ENCODE measurements at regions not wholly inside any gene's neighbourhood (a gene's known extent, or its start where the extent isn't known, plus 50 kb on each side); places are given as distances from the start of the nearest gene placed in this dataset.

DNA sequence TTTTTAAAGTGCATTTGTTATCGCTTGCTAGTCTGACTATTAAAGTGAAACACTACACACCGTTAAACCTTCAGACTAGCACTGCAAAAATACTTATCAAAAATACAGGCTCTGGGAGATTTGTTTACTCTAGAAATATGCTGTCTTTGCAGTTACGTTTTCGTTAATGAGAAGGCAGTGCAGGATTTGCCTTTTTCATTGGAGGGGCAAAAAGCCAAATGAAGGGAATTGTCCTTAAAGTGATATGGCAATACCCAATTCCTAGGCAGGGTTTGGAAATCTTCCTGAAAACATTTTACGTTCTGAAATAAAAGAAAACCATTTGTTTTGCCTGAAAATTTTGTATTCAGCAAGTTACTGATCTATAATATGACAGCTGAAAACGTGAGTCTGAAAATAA lies 1800.2 kb downstream of the MAT2B start:
- no peak overlapping the region for H2BK120ac ChIP-seq (ENCODE audit: low read depth, low read length)
- WGBS: 76% methylated on average over 3 of the region's 6 CpGs
- H2BK5ac ChIP-seq (ENCODE audit: low read depth, low read length, poor library complexity, severe bottlenecking): no peak overlapping the region

GRCh38 chr5:165309446-165309845 lies 1804.0 kb downstream of the MAT2B start:
- H3K14ac ChIP-seq (ENCODE audit: low read length in 2 of 2): no peak overlapping the region
- no peak overlapping the region for H2BK15ac ChIP-seq (ENCODE audit: low read depth, poor library complexity, severe bottlenecking)
- H4K91ac ChIP-seq (ENCODE audit: low read length): no peak overlapping the region
- no peak overlapping the region for H3K9ac ChIP-seq (ENCODE audit: low read length)
- H3K79me1 ChIP-seq (replicated peaks; ENCODE audit: low read length, poor library complexity, severe bottlenecking): no peaks in the 10 kb centered on the region
- no peaks in the 10 kb centered on the region for H3K27me3 ChIP-seq (ENCODE audit: control insufficient read depth in 1 of 2, insufficient read depth in 1 of 2, low read length in 2 of 2)
- no peak overlapping the region for H3K4ac ChIP-seq (ENCODE audit: low read depth in 1 of 2, low read length in 2 of 2)
- no peak overlapping the region for H2BK120ac ChIP-seq (ENCODE audit: low read depth, low read length)
- no peak overlapping the region for H3K23ac ChIP-seq (ENCODE audit: low read length in 2 of 2)
- H3K27ac ChIP-seq (ENCODE audit: low read length, poor library complexity, severe bottlenecking): no peak overlapping the region
- no peak overlapping the region for H2AK5ac ChIP-seq (ENCODE audit: low read length, severe bottlenecking)
- no peak overlapping the region for H3K4me3 ChIP-seq (ENCODE audit: insufficient read depth in 1 of 2, low read depth in 1 of 2, low read length in 2 of 2)
- no peak overlapping the region for H2BK12ac ChIP-seq (ENCODE audit: low read length in 2 of 2)
- no peak overlapping the region for H3K18ac ChIP-seq (ENCODE audit: low read depth in 1 of 2, low read length in 2 of 2)
- H3K4me2 ChIP-seq (ENCODE audit: low read length, poor library complexity, severe bottlenecking): no peak overlapping the region
- no peak overlapping the region for H4K8ac ChIP-seq (ENCODE audit: low read length)
- 92% methylated on average over 1 of the region's 3 CpGs for WGBS
- DNase-seq: no peak
- H3K4me1 ChIP-seq (ENCODE audit: control insufficient read depth, insufficient read depth, low read depth, low read length): no peaks in the 10 kb centered on the region
- H3K36me3 ChIP-seq (ENCODE audit: control insufficient read depth in 1 of 2, insufficient read depth in 2 of 2, low read depth in 1 of 2, low read length in 2 of 2): no peaks in the 10 kb centered on the region
- no peak overlapping the region for H2AFZ ChIP-seq (ENCODE audit: low read depth, low read length)
- no peak overlapping the region for H2BK5ac ChIP-seq (ENCODE audit: low read depth, low read length, poor library complexity, severe bottlenecking)
- H3K9me3 ChIP-seq (ENCODE audit: control insufficient read depth, low read length): peaks cover 3% of the 10 kb centered on the region

More for the DNA sequence above, 1800.2 kb downstream of the MAT2B start:
- H4K91ac ChIP-seq (ENCODE audit: low read length): no peak overlapping the region
- no peak overlapping the region for H2AK5ac ChIP-seq (ENCODE audit: low read length, severe bottlenecking)
- no peak overlapping the region for H3K4me2 ChIP-seq (ENCODE audit: low read length, poor library complexity, severe bottlenecking)
- H3K79me1 ChIP-seq (replicated peaks; ENCODE audit: low read length, poor library complexity, severe bottlenecking): no peaks in the 10 kb centered on the region
- no peak for DNase-seq
- H3K4ac ChIP-seq (ENCODE audit: low read depth in 1 of 2, low read length in 2 of 2): no peak overlapping the region
- H3K27ac ChIP-seq (ENCODE audit: low read length, poor library complexity, severe bottlenecking): no peak overlapping the region
- no peak overlapping the region for H2BK12ac ChIP-seq (ENCODE audit: low read length in 2 of 2)
- H3K9ac ChIP-seq (ENCODE audit: low read length): no peak overlapping the region
- H3K36me3 ChIP-seq (ENCODE audit: control insufficient read depth in 1 of 2, insufficient read depth in 2 of 2, low read depth in 1 of 2, low read length in 2 of 2): no peaks in the 10 kb centered on the region
- H3K4me3 ChIP-seq (ENCODE audit: insufficient read depth in 1 of 2, low read depth in 1 of 2, low read length in 2 of 2): no peak overlapping the region
- H3K23ac ChIP-seq (ENCODE audit: low read length in 2 of 2): no peak overlapping the region
- no peak overlapping the region for H3K18ac ChIP-seq (ENCODE audit: low read depth in 1 of 2, low read length in 2 of 2)
- H3K4me1 ChIP-seq (ENCODE audit: control insufficient read depth, insufficient read depth, low read depth, low read length): no peaks in the 10 kb centered on the region
- no peak overlapping the region for H2BK15ac ChIP-seq (ENCODE audit: low read depth, poor library complexity, severe bottlenecking)
- H3K27me3 ChIP-seq (ENCODE audit: control insufficient read depth in 1 of 2, insufficient read depth in 1 of 2, low read length in 2 of 2): no peaks in the 10 kb centered on the region
- no peak overlapping the region for H3K14ac ChIP-seq (ENCODE audit: low read length in 2 of 2)
- H4K8ac ChIP-seq (ENCODE audit: low read length): no peak overlapping the region
- peaks cover 3% of the 10 kb centered on the region for H3K9me3 ChIP-seq (ENCODE audit: control insufficient read depth, low read length)
- no peak overlapping the region for H2AFZ ChIP-seq (ENCODE audit: low read depth, low read length)

DNA sequence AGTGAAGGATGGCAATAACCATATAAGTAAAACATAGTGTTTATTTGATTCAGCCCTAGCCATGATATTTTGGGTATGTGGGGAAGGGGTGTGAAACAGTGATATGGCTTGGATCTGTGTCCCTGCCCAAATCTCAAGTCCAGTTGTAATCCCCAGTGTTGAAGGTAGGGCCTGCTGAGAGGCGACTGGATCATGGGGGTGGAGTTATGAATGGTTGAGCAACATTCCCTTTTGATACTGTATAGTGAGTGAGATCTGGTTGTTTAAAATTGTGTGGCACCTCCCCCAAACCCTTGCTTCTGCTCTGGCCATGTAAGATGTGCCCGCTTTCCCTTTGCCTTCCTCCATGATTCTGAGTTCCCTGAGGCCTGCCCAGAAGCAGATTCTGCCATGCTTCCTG lies 1804.6 kb downstream of the MAT2B start:
- Histone ChIP-seq H3K27me3 (ENCODE audit: control insufficient read depth in 1 of 2, insufficient read depth in 1 of 2, low read length in 2 of 2) (no peaks in the 10 kb centered on the region), H2BK120ac (ENCODE audit: low read depth, low read length) (no peak overlapping the region), H3K9ac (ENCODE audit: low read length) (no peak overlapping the region), H3K4me2 (ENCODE audit: low read length, poor library complexity, severe bottlenecking) (no peak overlapping the region), H3K27ac (ENCODE audit: low read length, poor library complexity, severe bottlenecking) (no peak overlapping the region), H2BK5ac (ENCODE audit: low read depth, low read length, poor library complexity, severe bottlenecking) (no peak overlapping the region), H2AK5ac (ENCODE audit: low read length, severe bottlenecking) (no peak overlapping the region), H4K91ac (ENCODE audit: low read length) (no peak overlapping the region), H2AFZ (ENCODE audit: low read depth, low read length) (no peak overlapping the region), H3K18ac (ENCODE audit: low read depth in 1 of 2, low read length in 2 of 2) (no peak overlapping the region), H3K79me1 (replicated peaks; ENCODE audit: low read length, poor library complexity, severe bottlenecking) (no peaks in the 10 kb centered on the region), H3K36me3 (ENCODE audit: control insufficient read depth in 1 of 2, insufficient read depth in 2 of 2, low read depth in 1 of 2, low read length in 2 of 2) (no peaks in the 10 kb centered on the region), H3K4me3 (ENCODE audit: insufficient read depth in 1 of 2, low read depth in 1 of 2, low read length in 2 of 2) (no peak overlapping the region), H4K8ac (ENCODE audit: low read length) (no peak overlapping the region), H3K4me1 (ENCODE audit: control insufficient read depth, insufficient read depth, low read depth, low read length) (no peaks in the 10 kb centered on the region), H3K14ac (ENCODE audit: low read length in 2 of 2) (no peak overlapping the region), H3K9me3 (ENCODE audit: control insufficient read depth, low read length) (peaks cover 3% of the 10 kb centered on the region), H3K4ac (ENCODE audit: low read depth in 1 of 2, low read length in 2 of 2) (no peak overlapping the region), H2BK12ac (ENCODE audit: low read length in 2 of 2) (no peak overlapping the region), H2BK15ac (ENCODE audit: low read depth, poor library complexity, severe bottlenecking) (no peak overlapping the region), H3K23ac (ENCODE audit: low read length in 2 of 2) (no peak overlapping the region)
- no peak for DNase-seq
- WGBS: 100% methylated on average over 2 of the region's 2 CpGs

DNA sequence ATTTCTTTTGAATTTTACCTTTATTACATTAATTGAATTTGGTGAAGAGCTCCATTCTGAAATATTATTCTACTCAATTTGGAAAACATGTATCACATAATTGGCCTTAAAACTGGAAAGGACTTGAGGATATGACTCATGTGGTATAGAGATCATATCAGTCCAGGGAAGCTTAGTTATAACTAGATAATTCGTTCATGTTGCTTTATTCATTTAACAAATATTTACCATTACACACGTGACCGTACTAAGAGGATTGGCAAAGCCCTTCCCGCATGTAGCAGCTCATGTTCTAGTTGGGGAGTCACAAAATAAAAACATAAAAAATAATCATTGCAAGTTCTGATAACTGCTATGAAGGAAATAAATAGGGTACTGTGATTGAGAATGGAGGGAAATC lies 1816.5 kb downstream of the MAT2B start:
- Histone ChIP-seq H2AK5ac (ENCODE audit: low read length, severe bottlenecking) (no peak overlapping the region), H3K18ac (ENCODE audit: low read depth in 1 of 2, low read length in 2 of 2) (no peak overlapping the region), H3K27me3 (ENCODE audit: control insufficient read depth in 1 of 2, insufficient read depth in 1 of 2, low read length in 2 of 2) (no peaks in the 10 kb centered on the region), H3K23ac (ENCODE audit: low read length in 2 of 2) (no peak overlapping the region), H2BK120ac (ENCODE audit: low read depth, low read length) (no peak overlapping the region), H2BK12ac (ENCODE audit: low read length in 2 of 2) (no peak overlapping the region), H3K9ac (ENCODE audit: low read length) (no peak overlapping the region), H3K79me1 (replicated peaks; ENCODE audit: low read length, poor library complexity, severe bottlenecking) (no peaks in the 10 kb centered on the region), H3K14ac (ENCODE audit: low read length in 2 of 2) (no peak overlapping the region), H3K4me3 (ENCODE audit: insufficient read depth in 1 of 2, low read depth in 1 of 2, low read length in 2 of 2) (no peak overlapping the region), H3K4me2 (ENCODE audit: low read length, poor library complexity, severe bottlenecking) (no peak overlapping the region), H2BK15ac (ENCODE audit: low read depth, poor library complexity, severe bottlenecking) (no peak overlapping the region), H4K8ac (ENCODE audit: low read length) (no peak overlapping the region), H3K9me3 (ENCODE audit: control insufficient read depth, low read length) (peaks cover 12% of the 10 kb centered on the region), H3K27ac (ENCODE audit: low read length, poor library complexity, severe bottlenecking) (no peak overlapping the region), H4K91ac (ENCODE audit: low read length) (no peak overlapping the region), H3K4me1 (ENCODE audit: control insufficient read depth, insufficient read depth, low read depth, low read length) (no peaks in the 10 kb centered on the region), H2BK5ac (ENCODE audit: low read depth, low read length, poor library complexity, severe bottlenecking) (no peak overlapping the region), H2AFZ (ENCODE audit: low read depth, low read length) (no peak overlapping the region), H3K4ac (ENCODE audit: low read depth in 1 of 2, low read length in 2 of 2) (no peak overlapping the region), H3K36me3 (ENCODE audit: control insufficient read depth in 1 of 2, insufficient read depth in 2 of 2, low read depth in 1 of 2, low read length in 2 of 2) (no peaks in the 10 kb centered on the region)
- peak; percentile 50 for DNase-seq
- WGBS: no CpG with 5 or more reads among the region's 4 CpGs
